IMR-90 (cell line): ENCODE measurements at regions not wholly inside any gene's neighbourhood (a gene's known extent, or its start where the extent isn't known, plus 50 kb on each side); places are given as distances from the start of the nearest gene placed in this dataset.

Experiments
- ATAC-seq: fragments of 200-7000 bp; cut with Tn5 transposase; 2 replicates; pipeline ENCODE4 v1.9.1; 2020; ENCODE audit warnings: low read depth, mild to moderate bottlenecking, moderate library complexity
- BruUV-seq: library from RNA; stranded (reverse); fragments of 400-500 nt; replicated peaks from 2 replicates; lab custom pipeline; 2021; lab: Mats Ljungman, UMichigan
- CTCF ChIA-PET: fragments of 300-600 bp; formaldehyde crosslinking; extraction: SDS; loops from one replicate; lab custom pipeline; 2021; ENCODE audit warnings: antibody characterized with exemption; lab: Yijun Ruan, JAX
- POLR2A ChIA-PET: fragments of 300-600 bp; sonication (Branson Sonifier 250); formaldehyde crosslinking; loops from one replicate; lab custom pipeline; 2022; ENCODE audit warnings: antibody characterized with exemption; ENCODE audit not compliant: unreplicated experiment; lab: Charles Lee
- DNase-seq: peaks from one replicate; pipeline ENCODE4 v3.0.0; 2013
- H2AFZ ChIP-seq: replicated peaks from 2 replicates; pipeline ENCODE3; 2013; ENCODE audit warnings: low read length, mild to moderate bottlenecking; ENCODE audit not compliant: poor library complexity
- H2AK5ac ChIP-seq: 2 replicates; pipeline ENCODE4 v1.6.1; 2013; ENCODE audit warnings: low read depth, low read length, inconsistent platforms
- H2AK9ac ChIP-seq: replicated peaks from 2 replicates; pipeline ENCODE3; 2013; ENCODE audit warnings: mild to moderate bottlenecking, low read depth, low read length, moderate library complexity; ENCODE audit not compliant: poor library complexity
- H2BK120ac ChIP-seq: 2 replicates; pipeline ENCODE4 v1.6.1; 2013; ENCODE audit warnings: low read depth, low read length, inconsistent platforms
- H2BK15ac ChIP-seq: 3 replicates; pipeline ENCODE4 v1.6.1; 2013; ENCODE audit warnings: low read depth, low read length, inconsistent platforms
- H2BK20ac ChIP-seq: 2 replicates; pipeline ENCODE4 v1.6.1; 2013; ENCODE audit warnings: low read depth, mild to moderate bottlenecking, inconsistent platforms, low read length, moderate library complexity
- H2BK5ac ChIP-seq: 2 replicates; pipeline ENCODE4 v1.6.1; 2013; ENCODE audit warnings: mild to moderate bottlenecking, low read depth, low read length, inconsistent platforms; ENCODE audit not compliant: poor library complexity, severe bottlenecking
- H3K14ac ChIP-seq: replicated peaks from 2 replicates; pipeline ENCODE4 v1.6.1; 2013; ENCODE audit warnings: low read depth, low read length, inconsistent platforms
- H3K18ac ChIP-seq: 2 replicates; pipeline ENCODE4 v1.6.1; 2013; ENCODE audit warnings: low read depth, low read length, control low read depth
- H3K23ac ChIP-seq: 2 replicates; pipeline ENCODE4 v1.6.1; 2013; ENCODE audit warnings: low read depth, low read length, inconsistent platforms
- H3K27ac ChIP-seq: 2 replicates; pipeline ENCODE4 v1.5.1; 2013; ENCODE audit warnings: mild to moderate bottlenecking, control low read depth, low read length; ENCODE audit not compliant: insufficient read depth
- H3K27me3 ChIP-seq: 2 replicates; pipeline ENCODE4 v1.6.1; 2013; ENCODE audit warnings: low read length; ENCODE audit not compliant: control insufficient read depth, insufficient read depth
- H3K36me3 ChIP-seq: 2 replicates; pipeline ENCODE4 v1.6.1; 2013; ENCODE audit warnings: low read length, mixed read lengths; ENCODE audit not compliant: control insufficient read depth, insufficient read depth
- H3K4ac ChIP-seq: 2 replicates; pipeline ENCODE4 v1.6.1; 2013; ENCODE audit warnings: low read depth, low read length, inconsistent platforms
- H3K4me1 ChIP-seq: 2 replicates; pipeline ENCODE4 v1.6.1; 2013; ENCODE audit warnings: low read length, mixed read lengths; ENCODE audit not compliant: control insufficient read depth, insufficient read depth
- H3K4me2 ChIP-seq: 2 replicates; pipeline ENCODE4 v1.6.1; 2013; ENCODE audit warnings: low read depth, mild to moderate bottlenecking, control low read depth, low read length, moderate library complexity
- H3K4me3 ChIP-seq: 2 replicates; pipeline ENCODE4 v1.5.1; 2013; ENCODE audit warnings: low read depth, mild to moderate bottlenecking, control low read depth, low read length, moderate library complexity; ENCODE audit not compliant: insufficient read depth
- H3K56ac ChIP-seq: 2 replicates; pipeline ENCODE4 v1.6.1; 2013; ENCODE audit warnings: low read length, inconsistent platforms; ENCODE audit not compliant: insufficient read depth; ENCODE audit errors: extremely low read depth
- H3K79me1 ChIP-seq, 2 experiments: 2 replicates each; pipeline ENCODE4 v1.6.1; 2013; ENCODE audit warnings: low read length in 2 of 2, inconsistent platforms in 1 of 2, low read depth in 1 of 2
- H3K9ac ChIP-seq: 2 replicates; pipeline ENCODE4 v1.6.1; 2013; ENCODE audit warnings: low read depth, low read length, control low read depth
- H3K9me1 ChIP-seq: 2 replicates; pipeline ENCODE4 v1.6.1; 2013; ENCODE audit warnings: low read length, inconsistent platforms; ENCODE audit not compliant: insufficient read depth
- H3K9me3 ChIP-seq: 2 replicates; pipeline ENCODE4 v1.6.1; 2013; ENCODE audit warnings: low read length; ENCODE audit not compliant: control insufficient read depth, insufficient read depth
- H4K20me1 ChIP-seq: 2 replicates; pipeline ENCODE4 v1.6.1; 2013; ENCODE audit warnings: low read length, inconsistent platforms; ENCODE audit not compliant: insufficient read depth
- H4K5ac ChIP-seq: 2 replicates; pipeline ENCODE4 v1.6.1; 2013; ENCODE audit warnings: mild to moderate bottlenecking, low read depth, low read length, control low read depth
- H4K8ac ChIP-seq, 2 experiments: 2 replicates each; pipeline ENCODE4 v1.6.1; 2013; ENCODE audit warnings: low read depth in 2 of 2, low read length in 2 of 2, control low read depth in 1 of 2, inconsistent platforms in 1 of 2
- H4K91ac ChIP-seq: 2 replicates; pipeline ENCODE4 v1.6.1; 2013; ENCODE audit warnings: low read depth, low read length, inconsistent platforms; ENCODE audit not compliant: insufficient read depth
- CEBPB ChIP-seq: IDR thresholded peaks from 2 replicates; pipeline ENCODE4 v1.6.1; 2012; ENCODE audit warnings: low read depth, low read length, improper control_type of control experiment
- CHD1 ChIP-seq: IDR thresholded peaks from 2 replicates; pipeline ENCODE4 v1.6.1; 2012; ENCODE audit warnings: low read depth, low read length, improper control_type of control experiment
- CTCF ChIP-seq: conservative IDR thresholded peaks from 2 replicates; pipeline ENCODE4 v1.5.1; 2012; ENCODE audit warnings: mild to moderate bottlenecking, low read depth, low read length, improper control_type of control experiment
- FOS ChIP-seq: fragments of 150-350 bp; IDR thresholded peaks from 2 replicates; pipeline ENCODE4 v1.6.1; 2016; ENCODE audit warnings: low read depth, low read length
- MAFK ChIP-seq: IDR thresholded peaks from 2 replicates; pipeline ENCODE4 v1.6.1; 2012; ENCODE audit warnings: low read depth, low read length, improper control_type of control experiment
- MAZ ChIP-seq: IDR thresholded peaks from 2 replicates; pipeline ENCODE4 v1.6.1; 2012; ENCODE audit warnings: low read depth, mild to moderate bottlenecking, low read length, improper control_type of control experiment, moderate library complexity, borderline replicate concordance
- MXI1 ChIP-seq: IDR thresholded peaks from 2 replicates; pipeline ENCODE4 v1.6.1; 2012; ENCODE audit warnings: low read depth, mild to moderate bottlenecking, low read length, moderate library complexity, borderline replicate concordance
- SMC3 ChIP-seq: fragments of 150-350 bp; IDR thresholded peaks from 2 replicates; pipeline ENCODE4 v1.6.1; 2016; ENCODE audit warnings: low read depth, mild to moderate bottlenecking, antibody characterized with exemption, low read length, moderate library complexity
- USF2 ChIP-seq: fragments of 150-350 bp; IDR thresholded peaks from 2 replicates; pipeline ENCODE4 v1.6.1; 2017; ENCODE audit warnings: mild to moderate bottlenecking, antibody characterized with exemption, low read length, low read depth
- WGBS, 2 experiments: methylation state at CpG; one replicate each; pipeline versions ENCODE4 v1.1.5 to v1.1.7; 2013; ENCODE audit warnings: missing lambda C conversion rate in 2 of 2; ENCODE audit not compliant: insufficient read length in 1 of 2; ENCODE audit errors: extremely low coverage in 2 of 2; 5-methylcytosine and 5-hydroxymethylcytosine counted together
- dilution Hi-C: fragments of 300-500 bp; cut with HindIII; formaldehyde crosslinking; loops from one replicate; pipeline ENCODE4 v1.14.3; 2018; ENCODE audit warnings: low sequenced_read_pairs; ENCODE audit not compliant: unreplicated experiment
- in situ Hi-C: fragments of 300-500 bp; cut with MboI; formaldehyde crosslinking; loops from 3 replicates; pipeline ENCODE4 v1.14.3; 2019; ENCODE audit warnings: low sequenced_read_pairs, inconsistent platforms, mixed read lengths
- intact Hi-C: fragments of 100-400 bp; cut with micrococcal nuclease; formaldehyde crosslinking; loops from 2 replicates; pipeline ENCODE4 v1.10.0; 2022

- Histone ChIP-seq H2BK120ac (no peak overlapping the region), H3K23ac (no peak overlapping the region), H2AK5ac (no peak overlapping the region), H3K18ac (no peak overlapping the region), H4K20me1 (no peaks in the 10 kb centered on the region), H4K5ac (no peak overlapping the region), H3K4ac (no peak overlapping the region), H3K27me3 (peaks cover 25% of the 10 kb centered on the region), H2BK15ac (no peak overlapping the region), H3K9me3 (no peaks in the 10 kb centered on the region), H4K8ac (no peak overlapping the region), H3K9ac (no peak overlapping the region), H3K4me3 (no peak overlapping the region), H2AFZ (no peak overlapping the region), H3K9me1 (no peaks in the 10 kb centered on the region), H2BK5ac (no peak overlapping the region), H4K91ac (no peak overlapping the region), H3K4me2 (no peak overlapping the region), H3K14ac (no peak overlapping the region), H3K36me3 (no peaks in the 10 kb centered on the region), H2AK9ac (no peak overlapping the region), H3K27ac (no peak overlapping the region), H2BK20ac (no peak overlapping the region), H3K79me1 (no peaks in the 10 kb centered on the region), H3K56ac (no peak overlapping the region), H3K4me1 (no peaks in the 10 kb centered on the region)
- ChIA-PET CTCF (no interaction called here), POLR2A (no interaction called here)
- dilution Hi-C loops: no loop called here
- WGBS, 2 experiments: 58% methylated on average over 13 of the region's 14 CpGs; no CpG with 5 or more reads in 1 of the 2 experiments
- in situ Hi-C loops: no loop called here
- intact Hi-C loops: no loop called here
- no peak for TF ChIP-seq FOS
- no peak for TF ChIP-seq CTCF
- TF ChIP-seq USF2: no peak
- no peak for TF ChIP-seq MAZ
- no peak for TF ChIP-seq CEBPB
- no peak for TF ChIP-seq MXI1
- no peak for TF ChIP-seq SMC3
- no peak for TF ChIP-seq MAFK
- TF ChIP-seq CHD1: no peak
- ATAC-seq (no peak), DNase-seq (peak; percentile 52)
- BruUV-seq: no TSS peak
Measured at GRCh38 chr17:62140836-62141235, 75.8 kb upstream of the MED13 start.
